Right lobe of liver (tissue), 4 donors: ENCODE measurements at regions not wholly inside any gene's neighbourhood (a gene's known extent, or its start where the extent isn't known, plus 50 kb on each side); places are given as distances from the start of the nearest gene placed in this dataset.

Experiments
- POLR2A ChIP-seq: fragments of 450-650 bp; IDR thresholded peaks from one replicate; pipeline ENCODE4 v1.6.1; 2017; ENCODE audit warnings: antibody characterized with exemption, mild to moderate bottlenecking
- TF ChIP-seq, protein P1 (sequence below), 4 donors: fragments of 200-600 bp in 3 of 4; fragments of 450-650 bp in 1 of 4; IDR thresholded peaks; one replicate each; pipeline versions ENCODE4 v1.5.1 to v1.8.0; 2016 to 2022; ENCODE audit warnings: antibody characterized with exemption in 4 of 4, mild to moderate bottlenecking in 2 of 4
- donor health status: DM: no; HTN: no; CAD: no.
- donor health status: DM: no; HTN: no; CAD: no.
- donor health status: DM: no; HTN: yes; CAD: no.

DNA sequence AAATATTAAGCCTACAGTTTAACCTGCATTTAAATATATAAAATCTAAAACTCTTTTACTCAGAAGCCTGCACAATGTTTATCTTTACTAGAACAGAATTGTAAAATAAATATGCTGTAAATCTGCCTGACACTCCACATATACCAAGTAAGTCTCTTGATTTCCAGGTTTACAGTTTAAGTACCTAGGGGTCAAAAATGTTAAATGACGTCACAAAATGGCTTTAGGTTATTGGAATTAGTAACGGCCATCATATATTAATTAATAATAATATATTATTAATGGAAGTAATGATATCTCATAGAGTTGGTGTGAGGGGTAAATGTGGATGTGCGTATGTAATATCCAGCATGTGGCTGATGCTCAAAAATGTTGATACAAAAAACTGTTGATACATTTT lies 114.8 kb upstream of the ANO5 start:
- TF ChIP-seq, protein P1, sequence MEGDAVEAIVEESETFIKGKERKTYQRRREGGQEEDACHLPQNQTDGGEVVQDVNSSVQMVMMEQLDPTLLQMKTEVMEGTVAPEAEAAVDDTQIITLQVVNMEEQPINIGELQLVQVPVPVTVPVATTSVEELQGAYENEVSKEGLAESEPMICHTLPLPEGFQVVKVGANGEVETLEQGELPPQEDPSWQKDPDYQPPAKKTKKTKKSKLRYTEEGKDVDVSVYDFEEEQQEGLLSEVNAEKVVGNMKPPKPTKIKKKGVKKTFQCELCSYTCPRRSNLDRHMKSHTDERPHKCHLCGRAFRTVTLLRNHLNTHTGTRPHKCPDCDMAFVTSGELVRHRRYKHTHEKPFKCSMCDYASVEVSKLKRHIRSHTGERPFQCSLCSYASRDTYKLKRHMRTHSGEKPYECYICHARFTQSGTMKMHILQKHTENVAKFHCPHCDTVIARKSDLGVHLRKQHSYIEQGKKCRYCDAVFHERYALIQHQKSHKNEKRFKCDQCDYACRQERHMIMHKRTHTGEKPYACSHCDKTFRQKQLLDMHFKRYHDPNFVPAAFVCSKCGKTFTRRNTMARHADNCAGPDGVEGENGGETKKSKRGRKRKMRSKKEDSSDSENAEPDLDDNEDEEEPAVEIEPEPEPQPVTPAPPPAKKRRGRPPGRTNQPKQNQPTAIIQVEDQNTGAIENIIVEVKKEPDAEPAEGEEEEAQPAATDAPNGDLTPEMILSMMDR (IDR thresholded peaks at IDR 0.05), result no peak
- TF ChIP-seq POLR2A, result no peak
